H1 (cell line): ENCODE measurements at regions not wholly inside any gene's neighbourhood (a gene's known extent, or its start where the extent isn't known, plus 50 kb on each side); places are given as distances from the start of the nearest gene placed in this dataset.
"Not testable (repeated sequence)": the region's sequence is repeated elsewhere in the genome, so short reads cannot be mapped to it uniquely, and the experiment has no call there.

Experiments used
- BRCA1 ChIP-seq: IDR thresholded peaks from 2 replicates; pipeline ENCODE4 v1.6.1; 2012; ENCODE audit warnings: low read depth, low read length, improper control_type of control experiment
- CEBPB ChIP-seq: IDR thresholded peaks from 2 replicates; pipeline ENCODE4 v1.6.1; 2012; ENCODE audit warnings: low read depth, low read length
- CTCF ChIP-seq, 3 experiments: IDR thresholded peaks; 1 replicate in 2 of 3; 2 replicates in 1 of 3; pipeline versions ENCODE4 v1.5.1 to v1.6.1; 2011; ENCODE audit warnings: low read length in 3 of 3, mild to moderate bottlenecking in 3 of 3, inconsistent platforms in 2 of 3, low read depth in 1 of 3, moderate library complexity in 1 of 3; ENCODE audit not compliant: insufficient read depth in 1 of 3; ENCODE audit errors: control extremely low read depth in 1 of 3
- EGR1 ChIP-seq: IDR thresholded peaks from 2 replicates; pipeline ENCODE4 v1.6.1; 2011; ENCODE audit warnings: low read depth, low read length, borderline replicate concordance
- EP300 ChIP-seq, 2 experiments: IDR thresholded peaks; 1 replicate in 1 of 2; 2 replicates in 1 of 2; pipeline ENCODE4 v1.6.1; 2011 to 2012; ENCODE audit warnings: low read depth in 2 of 2, low read length in 2 of 2, mild to moderate bottlenecking in 2 of 2, borderline replicate concordance in 1 of 2, inconsistent platforms in 1 of 2, moderate library complexity in 1 of 2
- GABPA ChIP-seq: IDR thresholded peaks from 2 replicates; pipeline ENCODE4 v1.6.1; 2011; ENCODE audit warnings: mild to moderate bottlenecking, low read length, moderate library complexity, borderline replicate concordance; ENCODE audit not compliant: insufficient read depth
- JUND ChIP-seq: IDR thresholded peaks from 2 replicates; pipeline ENCODE4 v1.6.1; 2011; ENCODE audit warnings: mild to moderate bottlenecking, improper control_type of control experiment, low read length
- POLR2A ChIP-seq, 2 experiments: IDR thresholded peaks; 1 replicate in 1 of 2; 2 replicates in 1 of 2; pipeline ENCODE4 v1.6.1; 2011; ENCODE audit warnings: low read depth in 2 of 2, low read length in 2 of 2, mild to moderate bottlenecking in 2 of 2; ENCODE audit errors: control extremely low read depth in 1 of 2
- RAD21 ChIP-seq, 2 experiments: IDR thresholded peaks in 1 of 2; conservative IDR thresholded peaks in 1 of 2; 2 replicates each; pipeline ENCODE4 v1.6.1; 2011; ENCODE audit warnings: low read depth in 2 of 2, low read length in 2 of 2, improper control_type of control experiment in 1 of 2, inconsistent platforms in 1 of 2, mild to moderate bottlenecking in 1 of 2, moderate library complexity in 1 of 2
- USF2 ChIP-seq: IDR thresholded peaks from 2 replicates; pipeline ENCODE4 v1.6.1; 2011; ENCODE audit warnings: low read length, improper control_type of control experiment
- YY1 ChIP-seq: IDR thresholded peaks from 2 replicates; pipeline ENCODE4 v1.6.1; 2011; ENCODE audit warnings: low read depth, mild to moderate bottlenecking, low read length
- ZNF274 ChIP-seq: IDR thresholded peaks from 2 replicates; pipeline ENCODE4 v1.7.0; 2012; ENCODE audit warnings: low read length, borderline replicate concordance; ENCODE audit errors: extremely low read depth

- TF ChIP-seq BRCA1; RAD21 (IDR thresholded peaks at IDR 0.05 in 1 of 2, conservative IDR thresholded peaks at IDR 0.05 in 1 of 2; ENCODE audit: low read depth in 2 of 2, low read length in 2 of 2); USF2; GABPA; EP300 (IDR thresholded peaks at IDR 0.05; ENCODE audit: borderline replicate concordance in 1 of 2, low read depth in 2 of 2, low read length in 2 of 2); CTCF (IDR thresholded peaks at IDR 0.05; ENCODE audit: control extremely low read depth in 1 of 3, insufficient read depth in 1 of 3, low read depth in 1 of 3, low read length in 3 of 3); YY1; CEBPB; POLR2A (IDR thresholded peaks at IDR 0.05; ENCODE audit: control extremely low read depth in 1 of 2, low read depth in 2 of 2, low read length in 2 of 2); ZNF274; JUND; EGR1: not testable (repeated sequence)
These were observed 171.3 kb downstream of the MAIP1 start for GRCh38 chr2:200126680-200127079.
